GM21360 (cell line): ENCODE measurements at regions not wholly inside any gene's neighbourhood (a gene's known extent, or its start where the extent isn't known, plus 50 kb on each side); places are given as distances from the start of the nearest gene placed in this dataset.
A peak's percentile ranks its signal among the peaks of the same experiment; 100 is the strongest.

Experiments used
- ATAC-seq: cut with Tn5 transposase; IDR thresholded peaks from one replicate; pipeline ENCODE4 v1.9.1; 2021; ENCODE audit warnings: mild to moderate bottlenecking, moderate library complexity; ENCODE audit not compliant: unreplicated experiment

DNA sequence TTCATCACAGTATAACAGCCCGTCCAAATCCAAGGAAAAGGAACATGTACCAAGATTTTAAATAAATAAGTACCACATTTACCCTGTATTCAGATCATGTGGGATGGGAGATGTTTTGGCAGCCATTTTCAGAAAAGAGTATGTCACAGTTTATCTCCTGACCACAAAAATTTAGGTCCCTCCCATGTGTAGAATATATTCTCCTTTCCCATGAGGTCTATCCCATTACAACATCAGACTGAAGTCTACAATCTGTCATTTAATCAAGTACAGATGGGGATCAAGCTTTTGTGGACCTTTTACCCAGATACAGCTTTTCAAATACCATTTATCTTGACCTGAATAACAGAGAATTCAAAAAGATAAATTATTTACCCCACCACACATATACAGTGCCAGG is 444.5 kb downstream of the PLOD2 start:
- no peak for ATAC-seq

DNA sequence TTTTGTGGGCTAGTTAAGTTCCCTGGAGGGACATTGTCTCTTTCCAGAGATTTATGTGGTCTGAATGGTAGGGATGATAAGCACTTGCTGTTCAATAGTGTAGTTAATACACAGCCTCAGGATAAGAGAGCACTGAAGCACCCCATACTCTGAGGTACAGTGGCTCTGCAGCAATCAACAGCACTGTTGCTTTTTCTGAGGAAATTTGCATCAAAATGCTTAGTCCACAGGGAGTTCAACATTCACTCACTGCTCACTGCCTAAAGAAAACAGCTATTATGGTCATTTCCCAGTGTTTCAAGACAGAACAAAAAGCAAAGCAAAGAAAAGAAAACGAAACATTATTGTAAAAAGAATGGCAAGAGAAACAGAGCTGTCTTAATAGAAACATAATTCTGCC is 441.9 kb downstream of the PLOD2 start:
- ATAC-seq = no peak

DNA sequence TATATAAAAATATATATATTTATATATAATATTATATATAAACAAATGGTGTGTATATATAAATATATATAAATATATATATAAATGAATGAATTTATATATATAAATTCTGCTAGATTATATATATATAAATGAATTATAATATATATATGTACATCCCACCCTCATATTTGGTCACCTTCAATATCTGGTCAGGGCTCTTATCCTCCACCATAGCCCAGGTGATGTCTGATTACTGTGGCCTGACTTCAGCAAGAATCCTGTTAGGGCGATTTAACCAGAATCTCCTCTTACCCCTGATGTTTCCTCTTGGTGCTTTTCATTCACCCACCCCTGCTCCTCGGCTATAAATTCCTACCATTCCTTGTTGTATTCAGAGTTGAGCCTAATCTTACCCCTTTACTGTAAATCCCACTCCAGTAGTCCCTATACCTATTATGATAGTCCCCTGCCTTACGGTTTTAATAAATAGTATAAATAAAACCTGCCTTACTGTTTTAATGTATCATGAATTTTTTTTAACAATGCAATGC is 439.6 kb downstream of the PLOD2 start:
- no peak for ATAC-seq

DNA sequence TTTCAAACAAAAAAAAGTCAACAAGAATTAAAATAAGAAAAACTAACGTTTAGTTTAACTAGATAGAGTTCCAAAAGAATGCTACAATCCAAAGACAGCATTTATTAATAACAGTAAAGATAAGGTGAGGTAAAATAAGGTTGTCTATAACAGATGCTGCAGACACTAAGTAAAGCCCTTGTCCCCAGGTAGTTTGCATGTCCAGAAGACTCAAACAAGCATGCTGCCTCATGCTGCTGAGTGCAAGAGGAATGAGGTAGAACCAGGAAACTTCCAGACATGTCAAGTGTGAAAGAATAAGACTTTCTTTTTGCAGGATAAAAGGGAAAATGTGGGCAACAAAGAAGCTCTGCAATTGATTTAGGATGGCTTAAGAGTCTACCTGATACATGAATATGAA is 439.2 kb downstream of the PLOD2 start:
- no peak for ATAC-seq

DNA sequence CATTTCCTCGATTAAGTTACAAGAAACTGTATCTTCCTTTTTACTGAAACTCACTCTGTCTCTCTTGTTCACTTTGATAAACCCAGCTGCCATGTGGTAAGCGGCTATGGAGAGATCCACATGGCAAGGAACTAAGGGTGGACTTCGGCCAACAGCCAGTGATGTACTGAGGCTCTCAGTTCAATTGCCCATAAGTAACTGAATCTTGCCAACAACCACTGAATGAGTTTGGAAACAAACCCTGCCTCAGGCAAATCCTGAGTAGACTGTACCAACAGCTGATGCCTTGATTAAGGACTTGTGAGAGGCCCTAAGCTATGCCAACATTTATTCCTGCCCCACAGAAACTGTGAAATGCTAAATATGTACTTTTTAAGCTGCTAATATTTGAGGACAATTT is 433.5 kb downstream of the PLOD2 start:
- no peak for ATAC-seq

DNA sequence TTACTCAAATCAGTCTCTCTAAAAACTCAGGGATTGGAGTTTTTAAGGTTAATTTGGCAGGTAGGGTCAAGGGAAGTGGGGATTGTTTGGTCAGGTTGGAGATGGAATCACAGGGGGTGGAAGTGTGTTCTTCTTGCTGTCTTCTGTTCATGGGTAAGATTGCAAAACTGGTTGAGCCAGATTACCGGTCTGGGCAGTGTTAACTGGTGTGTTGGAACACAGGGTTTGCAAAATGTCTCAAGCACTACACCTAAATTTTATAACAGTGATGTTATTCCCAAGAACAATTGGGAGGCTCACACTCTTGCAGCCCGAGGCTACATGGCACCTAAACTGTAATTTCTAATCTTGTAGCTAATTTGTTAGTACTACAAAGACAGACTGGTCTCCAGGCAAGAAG is 425.4 kb downstream of the PLOD2 start:
- ATAC-seq = no peak

DNA sequence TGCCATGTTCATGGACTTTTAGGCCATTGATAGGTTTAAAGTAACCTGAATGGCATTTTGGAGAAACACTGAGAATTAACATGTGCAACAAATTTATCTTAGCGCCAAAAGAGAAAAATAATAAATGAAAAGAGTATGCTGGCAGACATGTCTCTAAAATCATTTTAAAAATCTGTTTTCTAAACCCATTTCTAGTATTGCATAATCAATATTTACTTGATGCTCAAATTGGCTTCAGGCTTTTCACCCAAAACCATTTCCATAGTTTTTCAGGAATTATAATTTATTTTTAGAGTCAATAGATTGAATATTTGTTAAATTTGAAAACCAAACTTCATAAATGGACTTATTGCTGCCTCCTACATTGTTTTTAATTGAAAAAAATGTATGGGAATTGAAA is 423.0 kb downstream of the PLOD2 start:
- ATAC-seq = no peak

DNA sequence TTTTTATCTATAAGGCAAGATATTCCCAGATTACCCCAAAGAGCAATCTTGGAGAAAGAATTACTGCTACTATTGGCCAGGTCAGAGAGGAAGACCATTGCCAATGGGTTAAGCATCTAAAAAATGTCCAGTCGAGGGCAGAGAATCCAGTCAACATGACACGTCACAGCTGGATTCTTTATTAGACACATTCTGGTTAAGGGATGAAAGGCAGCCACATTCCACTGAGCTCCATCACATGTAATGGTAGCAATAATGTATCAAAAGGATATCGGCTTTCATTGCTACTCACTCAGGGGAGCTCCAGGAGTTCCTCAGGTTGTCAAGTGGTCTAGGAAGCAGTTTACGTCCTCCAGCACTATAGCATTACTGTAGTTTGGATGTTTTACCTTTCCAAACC is 421.1 kb downstream of the PLOD2 start:
- ATAC-seq = no peak

DNA sequence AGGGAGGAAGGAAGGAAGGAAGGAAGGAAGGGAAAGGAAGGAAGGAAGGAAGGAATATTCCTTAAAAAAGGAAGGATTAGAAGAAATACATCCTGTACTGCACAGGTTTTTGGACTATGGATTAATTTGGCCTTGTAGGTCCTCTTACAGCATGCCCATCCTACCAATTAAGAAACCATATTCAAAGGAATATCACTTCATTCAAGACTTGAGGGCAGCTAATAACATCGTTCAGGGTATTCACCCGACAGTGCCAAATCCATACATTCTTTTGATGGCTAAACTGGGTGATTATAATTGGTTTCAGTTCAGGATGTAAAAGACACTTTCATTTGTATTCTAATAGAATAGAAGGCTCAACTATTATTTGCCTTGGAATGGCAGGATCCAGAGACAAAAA is 410.3 kb downstream of the PLOD2 start:
- no peak for ATAC-seq

DNA sequence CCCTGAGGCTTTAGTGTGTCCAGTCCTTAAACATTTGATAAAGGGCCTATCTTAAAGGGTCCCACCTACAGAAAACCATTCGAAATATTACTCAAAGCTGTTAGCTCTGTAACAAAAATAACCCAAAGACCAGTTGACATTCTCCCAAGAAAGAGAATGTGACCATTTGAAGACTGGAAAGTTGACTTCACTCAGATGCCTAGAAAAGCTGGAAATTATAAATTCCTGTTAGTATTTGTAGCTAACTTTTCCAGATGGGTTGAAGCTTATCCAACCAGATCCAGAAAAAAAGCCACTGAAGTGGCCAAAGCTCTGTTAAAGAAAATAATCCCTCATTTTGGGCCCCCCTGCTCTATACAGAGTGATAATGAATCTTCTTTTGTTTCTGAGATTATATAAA is 408.4 kb downstream of the PLOD2 start:
- ATAC-seq = no peak

DNA sequence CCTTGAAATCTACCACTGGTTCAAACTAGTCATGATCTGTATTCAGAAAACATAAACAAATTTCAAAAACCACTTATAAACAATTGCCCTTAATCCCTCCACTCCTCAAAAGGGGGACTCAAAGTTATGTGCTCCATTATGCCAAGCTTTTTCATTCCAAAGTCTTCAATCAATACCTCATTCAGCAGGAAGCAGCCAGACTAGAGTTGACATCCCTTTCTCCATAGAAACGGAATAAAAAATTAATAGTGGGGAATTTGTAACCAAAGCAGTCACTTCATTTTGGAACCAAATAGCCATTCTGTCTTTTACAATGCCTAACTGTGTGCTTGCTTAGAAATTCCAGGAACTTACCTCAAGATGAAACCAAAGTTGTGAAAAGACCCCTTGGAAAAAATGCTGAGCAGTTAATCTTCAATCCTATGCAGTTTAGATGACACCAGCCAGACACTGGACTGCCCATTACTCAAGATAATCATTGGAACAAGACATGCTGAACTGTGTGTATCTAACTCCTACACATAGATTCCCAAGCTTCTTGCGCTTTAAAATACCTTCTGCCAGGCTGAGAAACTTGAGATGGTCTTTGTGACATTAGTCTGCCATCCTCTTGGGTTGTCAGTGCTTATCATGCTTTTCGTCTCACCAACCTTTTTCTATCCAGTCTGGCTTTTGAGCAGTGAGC is 406.2 kb downstream of the PLOD2 start:
- ATAC-seq = no peak

DNA sequence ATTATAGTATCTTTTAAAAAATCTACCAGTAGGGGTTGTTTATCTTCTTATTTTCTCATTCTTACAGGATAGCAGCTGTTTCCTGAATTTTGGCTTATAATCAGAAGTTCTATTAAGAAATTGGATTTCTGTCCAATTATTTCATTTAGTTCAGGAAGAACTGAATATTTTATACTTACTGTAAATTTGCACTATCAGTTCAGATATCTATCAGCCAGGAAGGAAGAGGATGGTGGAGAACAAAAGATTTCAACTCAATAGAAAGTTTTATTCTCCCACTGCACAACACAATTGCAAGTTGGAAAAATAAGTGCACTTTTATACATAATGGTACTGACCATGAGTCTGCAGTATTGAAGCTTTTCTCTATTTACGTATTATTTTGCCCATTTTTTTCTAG is 400.9 kb downstream of the PLOD2 start:
- ATAC-seq = no peak

DNA sequence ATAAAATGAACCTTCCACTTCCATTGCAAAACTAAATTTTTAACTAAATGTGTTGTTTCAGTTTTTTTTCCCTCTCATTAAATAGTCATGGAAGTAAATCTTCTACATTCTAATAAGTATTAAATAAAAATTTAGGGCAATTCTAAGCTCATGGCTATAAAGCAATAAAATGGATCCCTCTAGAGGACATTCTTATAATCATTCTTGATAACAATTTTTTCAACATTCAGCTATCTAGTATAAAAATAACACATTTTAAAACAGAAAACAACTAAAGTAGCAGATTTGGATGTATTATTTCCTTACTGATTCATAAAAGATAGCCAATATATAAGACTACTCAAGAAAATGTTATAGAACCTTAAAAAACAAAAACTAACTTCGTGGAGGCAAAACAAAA is 393.1 kb downstream of the PLOD2 start:
- ATAC-seq = no peak

DNA sequence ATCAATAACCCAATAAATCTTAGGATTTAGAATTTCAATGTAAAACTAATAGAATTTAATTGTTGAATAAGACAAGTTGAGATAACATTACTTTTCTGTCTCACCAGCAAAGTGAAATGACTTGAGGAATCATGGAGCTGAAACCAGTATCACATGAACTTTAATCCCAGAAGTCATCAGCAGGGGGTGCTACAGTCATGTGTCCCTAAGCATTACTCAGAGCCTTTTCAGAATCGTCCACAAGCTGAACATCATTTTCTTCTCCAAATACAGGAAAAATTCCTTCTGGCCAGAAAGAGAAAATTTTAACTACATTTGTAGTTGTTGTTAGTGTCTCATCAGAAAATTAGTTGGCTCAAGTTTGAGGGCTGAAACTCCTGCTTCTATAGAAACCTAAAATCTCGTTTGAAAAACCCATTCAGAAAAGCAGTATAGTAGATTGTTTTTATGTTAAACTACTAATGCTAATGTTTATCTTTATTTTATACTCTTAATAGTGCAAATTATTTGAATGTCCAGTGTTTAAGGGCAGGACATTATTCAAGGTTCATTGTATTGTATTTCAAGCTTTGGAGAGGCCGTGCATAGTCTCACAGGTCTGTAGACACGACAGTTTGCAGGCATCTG is 384.1 kb downstream of the PLOD2 start:
- ATAC-seq = peak; percentile 74

DNA sequence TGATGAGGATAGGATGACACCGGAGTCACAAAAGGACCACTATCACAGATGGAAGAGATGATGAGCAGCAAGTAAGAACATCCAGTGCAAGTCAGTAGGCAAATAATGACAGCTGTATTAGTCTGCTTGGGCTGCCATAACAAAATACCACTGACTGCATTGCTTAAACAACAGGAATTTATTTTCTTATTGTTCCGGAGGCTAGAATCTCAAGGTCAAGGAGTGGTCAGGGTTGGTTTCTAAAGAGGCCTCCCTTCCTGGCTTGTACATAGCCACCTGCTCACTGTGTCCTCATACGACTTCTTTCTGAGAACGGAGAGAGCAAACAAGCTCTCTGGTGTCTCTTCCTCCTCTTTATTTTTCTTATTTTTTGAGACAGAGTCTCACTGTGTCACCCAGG is 380.7 kb downstream of the PLOD2 start:
- no peak for ATAC-seq

DNA sequence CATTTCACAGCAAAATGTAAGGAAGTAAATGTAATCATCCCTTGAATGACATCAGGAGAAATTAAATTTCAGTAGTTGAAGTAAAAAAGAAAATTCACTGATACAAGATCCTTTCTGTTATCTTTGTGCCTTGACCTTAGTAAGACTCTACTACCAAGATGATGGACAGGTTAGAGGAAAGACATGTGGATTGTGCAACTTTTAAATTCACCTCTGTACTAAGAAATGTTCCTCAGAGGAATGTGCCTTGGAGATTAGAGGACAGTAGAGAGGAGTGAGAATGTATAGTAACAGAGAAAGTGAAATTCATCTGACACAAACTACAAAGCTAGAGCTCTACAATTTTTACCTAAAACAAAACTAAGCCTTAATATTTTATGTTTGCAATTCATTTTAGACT is 375.3 kb downstream of the PLOD2 start:
- no peak for ATAC-seq

DNA sequence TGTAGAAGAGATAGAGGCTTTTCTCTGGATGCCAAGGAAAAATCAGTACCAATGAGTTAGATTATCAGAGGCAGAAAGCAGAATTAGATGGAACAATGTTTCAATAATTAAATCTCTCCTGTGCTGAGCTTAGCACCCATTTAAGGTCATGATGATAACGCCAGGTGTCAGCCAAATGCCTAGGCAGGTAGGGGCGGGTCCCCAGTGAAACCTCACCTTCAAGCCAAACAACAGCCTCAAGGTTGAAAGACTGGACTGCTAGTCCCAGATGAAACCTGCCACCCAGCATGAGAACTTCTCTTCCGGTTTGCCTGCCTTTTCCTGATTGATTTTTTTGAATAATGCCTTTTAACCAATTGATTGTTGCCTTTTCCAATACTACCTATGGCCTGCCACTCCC is 363.0 kb downstream of the PLOD2 start:
- ATAC-seq = no peak

DNA sequence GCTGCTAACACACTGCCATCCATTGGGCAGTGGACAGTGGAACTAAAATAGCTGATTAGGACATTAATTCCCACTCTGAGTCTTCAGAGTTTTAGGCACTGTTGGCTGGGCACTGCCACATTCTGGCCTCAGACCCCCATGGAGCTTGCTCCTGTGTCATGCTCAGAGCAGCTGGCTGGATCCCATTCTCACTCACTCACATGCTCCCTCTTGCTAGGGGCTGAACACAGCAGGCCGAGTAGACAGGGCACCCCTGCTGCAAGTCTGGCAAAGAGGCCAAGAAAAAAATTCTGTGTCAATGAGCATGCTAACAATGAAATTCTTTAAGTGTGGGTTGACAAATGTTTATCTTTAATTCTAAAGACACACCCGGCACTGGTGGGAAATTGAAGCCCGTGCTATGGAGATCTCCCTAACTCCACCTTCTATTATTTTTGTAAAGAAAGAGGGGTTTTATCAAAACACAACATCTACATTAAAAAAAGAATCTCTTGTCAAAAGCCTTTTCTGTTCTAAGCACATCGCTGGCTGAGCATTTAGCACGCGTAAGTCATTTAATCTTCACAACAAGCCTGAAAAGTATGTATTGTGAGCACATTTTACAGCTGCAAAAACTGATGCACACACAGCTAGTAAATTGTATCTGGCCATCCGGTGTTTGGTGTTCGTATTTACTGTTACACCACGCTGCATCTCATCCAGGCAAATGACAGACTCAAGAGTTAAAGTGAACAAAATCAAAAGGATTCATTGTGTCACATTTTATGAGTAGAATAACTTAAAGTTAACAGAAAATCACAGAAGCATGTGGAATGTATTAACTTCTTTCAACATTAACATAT is 362.1 kb downstream of the PLOD2 start:
- ATAC-seq = no peak

DNA sequence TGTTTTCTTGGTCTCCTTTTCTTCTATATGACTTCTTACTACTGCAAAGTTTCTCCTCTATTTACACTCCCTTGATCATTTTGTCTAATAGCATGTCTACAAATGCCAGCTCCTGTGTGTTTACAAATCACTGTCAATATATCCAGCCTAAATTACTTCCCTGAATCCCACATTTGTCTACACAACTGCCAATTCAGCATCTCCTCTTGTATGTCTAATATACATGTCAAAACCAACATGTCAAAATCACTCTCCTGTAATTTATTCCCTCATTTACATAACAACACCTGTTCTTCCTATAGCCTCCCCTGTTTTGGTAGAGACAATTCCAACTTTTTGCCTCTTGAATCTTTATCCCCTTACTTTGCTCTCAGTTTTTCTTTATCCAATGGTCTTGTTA is 359.3 kb downstream of the PLOD2 start:
- ATAC-seq = no peak

DNA sequence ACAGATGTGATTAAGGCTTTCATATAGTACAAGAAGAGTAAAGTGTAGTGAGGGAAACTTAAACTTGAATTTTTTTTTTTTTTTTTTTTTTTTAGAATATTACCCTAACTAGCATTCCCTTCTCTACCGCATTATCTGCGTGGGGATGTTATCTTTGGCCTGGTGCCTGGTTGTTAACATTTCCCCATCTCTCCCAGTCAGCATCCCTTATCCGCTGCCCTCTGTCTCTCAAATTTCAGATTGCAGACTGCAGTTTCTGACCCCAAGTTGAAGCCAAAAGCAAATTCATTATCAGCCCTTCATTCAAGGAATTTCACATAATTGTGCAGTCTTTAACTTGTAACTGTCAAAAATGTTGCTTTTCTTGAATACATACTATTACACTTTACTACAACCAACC is 353.0 kb downstream of the PLOD2 start:
- no peak for ATAC-seq

DNA sequence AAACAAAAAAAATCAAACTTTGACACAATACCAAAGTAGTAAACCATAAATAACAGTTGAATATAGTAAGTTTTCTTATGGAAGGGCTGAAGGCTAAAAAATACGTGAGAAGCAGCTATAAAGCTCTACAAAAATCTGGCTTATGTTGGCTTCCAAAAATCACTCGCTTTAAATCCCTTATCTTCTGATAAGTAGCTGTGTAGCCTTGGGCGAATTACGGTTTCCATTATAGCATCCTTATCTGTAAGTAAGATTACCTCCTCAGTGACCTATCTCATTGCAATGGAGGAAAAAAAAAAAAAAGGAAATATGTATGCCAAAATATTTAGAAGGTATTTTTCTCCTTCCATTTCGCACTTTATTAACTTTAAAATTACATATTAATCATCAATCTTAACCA is 348.6 kb downstream of the PLOD2 start:
- ATAC-seq = no peak
